Skeletal muscle satellite cell (primary cell): ENCODE measurements at regions not wholly inside any gene's neighbourhood (a gene's known extent, or its start where the extent isn't known, plus 50 kb on each side); places are given as distances from the start of the nearest gene placed in this dataset.

Source experiments
- H3K27me3 ChIP-seq: 2 replicates; pipeline ENCODE4 v1.7.0; 2013; ENCODE audit warnings: low read length; ENCODE audit not compliant: control insufficient read depth, insufficient read depth
- H3K36me3 ChIP-seq: 2 replicates; pipeline ENCODE4 v1.7.0; 2013; ENCODE audit warnings: mild to moderate bottlenecking, control low read depth, low read length; ENCODE audit not compliant: insufficient read depth
- H3K4me1 ChIP-seq: 2 replicates; pipeline ENCODE4 v1.7.0; 2013; ENCODE audit warnings: low read length; ENCODE audit not compliant: control insufficient read depth, insufficient read depth
- H3K4me2 ChIP-seq: 2 replicates; pipeline ENCODE4 v1.7.0; 2013; ENCODE audit warnings: mild to moderate bottlenecking, low read length
- H3K4me3 ChIP-seq: 2 replicates; pipeline ENCODE4 v1.7.0; 2013; ENCODE audit warnings: low read length
- H3K9ac ChIP-seq: 2 replicates; pipeline ENCODE4 v1.7.0; 2013; ENCODE audit warnings: mild to moderate bottlenecking, low read depth, low read length, moderate library complexity
- H3K9me3 ChIP-seq: replicated peaks from 2 replicates; pipeline ENCODE4 v1.7.0; 2013; ENCODE audit warnings: mild to moderate bottlenecking, control low read depth, low read length

GRCh38 chr5:142491270-142491669, 166.4 kb upstream of the SPRY4 start:
- no peak overlapping the region for H3K4me2 ChIP-seq
- H3K27me3 ChIP-seq: no peaks in the 10 kb centered on the region

DNA sequence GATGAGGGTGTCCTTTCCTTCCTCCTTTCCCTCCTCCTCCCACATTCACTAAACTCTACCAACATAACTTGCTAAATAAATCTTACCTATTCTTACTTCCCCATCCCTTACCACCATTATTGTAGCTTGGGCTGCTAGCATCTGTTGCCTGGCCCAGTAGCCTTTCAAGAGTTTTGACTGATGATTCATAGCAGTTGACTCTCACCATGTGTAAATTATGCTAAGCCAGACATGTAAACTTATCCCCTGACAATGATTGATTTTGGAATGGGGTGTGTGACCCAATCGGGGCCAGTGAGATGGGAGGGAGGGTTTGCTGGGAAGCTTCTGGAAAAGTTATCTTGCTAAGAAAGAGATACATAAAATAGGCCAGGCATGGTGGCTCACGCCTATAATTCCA, 161.8 kb upstream of the SPRY4 start:
- H3K36me3 ChIP-seq: no peaks in the 10 kb centered on the region
- no peak overlapping the region for H3K9ac ChIP-seq
- no peak overlapping the region for H3K4me2 ChIP-seq
- no peaks in the 10 kb centered on the region for H3K9me3 ChIP-seq
- no peak overlapping the region for H3K4me3 ChIP-seq
- no peaks in the 10 kb centered on the region for H3K27me3 ChIP-seq
- H3K4me1 ChIP-seq: peaks cover 5% of the 10 kb centered on the region

More at GRCh38 chr5:142491270-142491669, 166.4 kb upstream of the SPRY4 start:
- Histone ChIP-seq H3K9me3 (no peaks in the 10 kb centered on the region), H3K9ac (no peak overlapping the region), H3K36me3 (no peaks in the 10 kb centered on the region), H3K4me1 (peaks cover 16% of the 10 kb centered on the region), H3K4me3 (no peak overlapping the region)

GRCh38 chr5:142486020-142486419, 161.2 kb upstream of the SPRY4 start:
- Histone ChIP-seq H3K9me3 (no peaks in the 10 kb centered on the region), H3K36me3 (no peaks in the 10 kb centered on the region), H3K9ac (no peak overlapping the region), H3K4me1 (peaks cover 5% of the 10 kb centered on the region), H3K4me3 (no peak overlapping the region), H3K4me2 (no peak overlapping the region), H3K27me3 (no peaks in the 10 kb centered on the region)

DNA sequence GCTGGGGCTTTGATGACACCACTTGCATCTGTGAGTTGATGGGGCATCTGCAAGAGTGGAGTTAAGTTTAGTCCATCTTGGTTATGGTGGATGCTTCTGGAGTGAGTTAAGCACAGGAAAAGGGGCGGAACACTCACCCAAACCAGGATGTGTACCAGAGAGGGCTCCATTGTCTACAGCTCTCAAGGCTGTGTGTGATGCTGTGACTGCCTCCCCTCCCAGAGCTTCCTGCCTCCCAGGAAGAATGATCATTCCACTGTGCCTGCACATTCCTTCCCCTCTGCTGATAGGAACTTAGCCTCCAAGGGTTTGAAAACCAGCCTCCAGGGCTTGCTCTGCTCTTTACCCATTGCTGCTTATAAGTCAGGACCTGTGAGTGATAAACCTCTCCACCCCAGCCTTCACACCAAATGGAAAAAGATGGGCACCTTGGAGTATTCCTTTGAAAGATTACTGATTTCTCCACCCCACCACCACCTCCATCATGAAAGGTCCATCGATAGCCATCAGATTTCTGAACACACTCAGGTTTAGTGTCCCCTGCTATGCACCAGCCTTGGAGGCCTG, 160.1 kb upstream of the SPRY4 start:
- Histone ChIP-seq H3K4me3 (no peak overlapping the region), H3K4me2 (no peak overlapping the region), H3K36me3 (no peaks in the 10 kb centered on the region), H3K9me3 (no peaks in the 10 kb centered on the region), H3K9ac (no peak overlapping the region), H3K27me3 (no peaks in the 10 kb centered on the region), H3K4me1 (peaks cover 5% of the 10 kb centered on the region)

DNA sequence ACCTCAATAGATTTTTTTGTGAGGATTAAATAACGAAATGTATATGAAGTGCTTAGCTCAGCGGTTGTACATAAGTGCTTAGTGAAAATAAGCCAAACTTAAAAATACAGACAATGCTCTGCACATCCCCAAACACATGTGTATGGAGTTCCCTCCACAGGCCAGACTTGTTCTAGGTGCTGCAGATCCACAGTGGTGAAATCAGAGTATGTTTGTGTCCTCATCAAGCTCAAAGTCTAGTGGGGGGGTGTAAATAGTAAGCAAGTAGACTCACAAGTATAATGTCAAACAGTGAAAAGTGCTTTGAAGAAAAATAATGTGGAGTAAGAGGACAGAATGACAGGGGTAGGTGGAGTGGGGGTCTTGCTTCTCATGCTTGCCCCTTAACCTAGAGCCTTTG, 157.4 kb upstream of the SPRY4 start:
- H3K27me3 ChIP-seq: no peaks in the 10 kb centered on the region
- no peak overlapping the region for H3K4me3 ChIP-seq
- H3K9me3 ChIP-seq: peaks cover 8% of the 10 kb centered on the region
- H3K4me1 ChIP-seq: peaks cover 5% of the 10 kb centered on the region
- H3K9ac ChIP-seq: no peak overlapping the region
- H3K4me2 ChIP-seq: no peak overlapping the region
- H3K36me3 ChIP-seq: peaks cover 4% of the 10 kb centered on the region

GRCh38 chr5:142481410-142481809, 156.6 kb upstream of the SPRY4 start:
- peaks cover 8% of the 10 kb centered on the region for H3K9me3 ChIP-seq
- peaks cover 4% of the 10 kb centered on the region for H3K36me3 ChIP-seq
- no peaks in the 10 kb centered on the region for H3K27me3 ChIP-seq
- no peak overlapping the region for H3K4me3 ChIP-seq
- no peak overlapping the region for H3K9ac ChIP-seq
- H3K4me1 ChIP-seq: peaks cover 1% of the 10 kb centered on the region
- H3K4me2 ChIP-seq: no peak overlapping the region

DNA sequence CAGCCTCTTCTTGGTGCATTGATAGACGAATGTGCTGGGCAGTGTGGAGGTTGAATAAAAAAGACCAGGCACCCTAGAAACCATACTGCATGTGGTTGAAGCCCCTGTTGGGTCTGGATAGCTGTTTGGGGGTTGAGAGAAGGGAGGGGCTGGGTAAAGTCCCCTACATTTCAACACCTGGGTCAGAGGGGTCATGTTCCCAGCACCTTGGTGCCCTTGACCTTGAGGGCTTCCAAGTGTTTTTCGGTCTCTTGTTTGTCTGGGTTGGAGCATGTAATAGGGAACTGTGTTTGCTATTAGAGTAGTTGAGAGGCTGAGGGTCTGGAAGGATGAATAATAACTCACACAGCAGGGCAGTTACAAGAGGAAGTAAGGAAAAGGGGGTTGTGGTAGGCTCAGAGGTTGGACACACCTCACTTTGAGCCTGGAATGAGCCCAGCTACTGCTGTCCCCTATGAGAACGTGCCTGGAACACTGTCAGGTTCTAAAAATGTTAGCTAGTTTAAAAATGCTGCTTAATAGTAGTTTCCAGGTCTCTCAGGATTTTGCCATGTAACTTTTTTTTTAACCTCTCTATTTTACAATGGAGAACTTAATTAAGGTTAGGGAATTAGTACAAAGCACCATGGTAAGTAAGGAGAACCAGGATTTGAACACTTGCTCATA, 155.2 kb upstream of the SPRY4 start:
- no peak overlapping the region for H3K9ac ChIP-seq
- peaks cover 4% of the 10 kb centered on the region for H3K36me3 ChIP-seq
- H3K27me3 ChIP-seq: no peaks in the 10 kb centered on the region
- no peak overlapping the region for H3K4me2 ChIP-seq
- no peaks in the 10 kb centered on the region for H3K4me1 ChIP-seq
- peaks cover 8% of the 10 kb centered on the region for H3K9me3 ChIP-seq
- no peak overlapping the region for H3K4me3 ChIP-seq

DNA sequence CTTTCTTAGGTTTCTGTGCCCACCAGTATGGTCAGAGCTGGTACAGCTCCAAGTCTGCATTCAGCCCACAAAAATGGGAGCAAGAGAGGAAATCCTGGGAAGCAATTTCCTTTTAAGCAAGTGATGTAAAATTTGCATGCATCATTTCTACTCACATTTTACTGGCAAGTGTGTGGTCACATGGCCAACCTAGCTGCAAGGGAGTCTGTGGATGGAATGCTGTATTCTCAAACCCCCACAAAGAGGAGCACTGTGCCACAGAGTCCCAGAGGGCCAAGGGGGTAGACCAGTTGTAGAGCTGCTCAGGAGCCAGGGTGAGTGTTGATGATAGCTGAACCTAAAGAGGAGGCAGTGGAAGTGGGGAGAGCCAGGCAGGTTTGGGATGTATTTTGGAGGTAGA, 154.3 kb upstream of the SPRY4 start:
- Histone ChIP-seq H3K27me3 (no peaks in the 10 kb centered on the region), H3K4me3 (no peak overlapping the region), H3K36me3 (peaks cover 4% of the 10 kb centered on the region), H3K4me2 (no peak overlapping the region), H3K4me1 (peaks cover 2% of the 10 kb centered on the region), H3K9me3 (peaks cover 8% of the 10 kb centered on the region), H3K9ac (no peak overlapping the region)

GRCh38 chr5:142478113-142478512, 153.3 kb upstream of the SPRY4 start:
- peaks cover 4% of the 10 kb centered on the region for H3K36me3 ChIP-seq
- no peak overlapping the region for H3K4me3 ChIP-seq
- H3K9me3 ChIP-seq: peaks cover 8% of the 10 kb centered on the region
- no peaks in the 10 kb centered on the region for H3K27me3 ChIP-seq
- H3K9ac ChIP-seq: no peak overlapping the region
- no peak overlapping the region for H3K4me2 ChIP-seq
- peaks cover 6% of the 10 kb centered on the region for H3K4me1 ChIP-seq

GRCh38 chr5:142475102-142475513, 150.3 kb upstream of the SPRY4 start:
- Histone ChIP-seq H3K9me3 (peaks cover 8% of the 10 kb centered on the region), H3K9ac (no peak overlapping the region), H3K4me1 (peaks cover 21% of the 10 kb centered on the region), H3K36me3 (peaks cover 4% of the 10 kb centered on the region), H3K27me3 (no peaks in the 10 kb centered on the region), H3K4me3 (no peak overlapping the region), H3K4me2 (no peak overlapping the region)

- no peak overlapping the region for H3K4me2 ChIP-seq
- no peaks in the 10 kb centered on the region for H3K27me3 ChIP-seq
- H3K4me3 ChIP-seq: no peak overlapping the region
- peaks cover 8% of the 10 kb centered on the region for H3K9me3 ChIP-seq
- H3K4me1 ChIP-seq: peaks cover 21% of the 10 kb centered on the region
- H3K36me3 ChIP-seq: peaks cover 4% of the 10 kb centered on the region
- no peak overlapping the region for H3K9ac ChIP-seq
These were observed 149.7 kb upstream of the SPRY4 start for GRCh38 chr5:142474431-142475094.

DNA sequence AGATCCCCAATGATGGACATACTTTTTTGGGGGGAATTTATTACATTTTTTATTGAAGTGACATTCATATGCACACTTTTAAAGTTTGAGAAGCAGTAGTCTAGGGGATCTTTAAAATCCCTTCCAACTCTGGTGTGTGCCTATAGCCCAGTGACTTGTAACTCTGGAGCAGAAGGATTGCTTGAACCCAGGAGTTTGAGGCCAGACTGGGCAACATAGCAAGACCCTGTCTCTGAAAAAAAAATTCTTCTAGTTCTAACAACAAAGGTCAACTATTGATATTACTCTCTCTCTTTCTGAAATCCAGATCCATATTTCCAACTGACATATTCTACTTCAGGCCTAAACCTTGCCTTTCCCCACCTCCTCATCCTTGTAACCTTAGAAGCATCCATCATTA, 148.2 kb upstream of the SPRY4 start:
- Histone ChIP-seq H3K4me3 (no peak overlapping the region), H3K4me1 (peaks cover 21% of the 10 kb centered on the region), H3K36me3 (no peaks in the 10 kb centered on the region), H3K9ac (peak overlapping the region; percentile 52), H3K9me3 (no peaks in the 10 kb centered on the region), H3K4me2 (no peak overlapping the region), H3K27me3 (no peaks in the 10 kb centered on the region)
